NOMO-1 treated with DMSO at 0.1 percent for 48 hours (cell line): ENCODE measurements at regions not wholly inside any gene's neighbourhood (a gene's known extent, or its start where the extent isn't known, plus 50 kb on each side); places are given as distances from the start of the nearest gene placed in this dataset.

Experiments used
- DNase-seq: peaks from one replicate; lab custom pipeline; 2025; ENCODE audit not compliant: unreplicated experiment; lab: John Stamatoyannopoulos, UW

DNA sequence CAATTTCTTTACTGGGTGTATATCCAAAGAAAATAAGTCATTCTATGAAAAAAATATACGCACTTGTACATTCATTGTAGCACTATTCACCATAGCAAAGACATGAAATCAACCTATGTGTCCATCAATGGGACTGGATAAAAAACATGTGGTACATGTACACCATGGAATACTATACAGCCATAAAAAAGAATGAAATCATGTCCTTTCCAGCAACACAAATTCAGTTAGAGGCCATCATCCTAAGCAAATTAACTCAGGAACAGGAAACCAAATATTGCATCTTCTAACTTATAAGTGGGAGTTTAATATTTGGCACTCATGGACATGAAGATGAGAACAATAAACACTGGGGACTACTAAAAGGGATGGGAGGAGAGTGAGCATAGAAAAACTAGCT, 325.7 kb downstream of the TGFB2 start:
- no peak for DNase-seq

DNA sequence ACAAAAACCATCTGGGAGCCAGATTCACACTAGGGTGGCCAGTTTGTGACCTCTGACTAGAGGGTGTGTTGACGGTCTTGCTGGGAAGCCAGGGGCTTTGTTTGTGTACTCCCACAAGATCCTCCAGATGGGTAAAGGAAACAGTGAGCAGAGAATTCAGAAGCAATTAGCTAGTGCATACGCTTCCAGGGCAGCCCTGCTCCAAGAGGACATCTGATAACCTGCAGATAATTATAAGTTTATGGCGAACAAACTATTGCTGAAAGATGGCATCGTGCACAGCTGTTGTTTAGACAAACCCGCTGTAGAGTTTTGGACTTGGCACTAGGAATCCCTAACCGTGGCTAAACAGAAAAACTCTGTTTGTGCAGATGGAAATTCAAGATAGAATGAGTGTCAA, 326.4 kb downstream of the TGFB2 start:
- no peak for DNase-seq

DNA sequence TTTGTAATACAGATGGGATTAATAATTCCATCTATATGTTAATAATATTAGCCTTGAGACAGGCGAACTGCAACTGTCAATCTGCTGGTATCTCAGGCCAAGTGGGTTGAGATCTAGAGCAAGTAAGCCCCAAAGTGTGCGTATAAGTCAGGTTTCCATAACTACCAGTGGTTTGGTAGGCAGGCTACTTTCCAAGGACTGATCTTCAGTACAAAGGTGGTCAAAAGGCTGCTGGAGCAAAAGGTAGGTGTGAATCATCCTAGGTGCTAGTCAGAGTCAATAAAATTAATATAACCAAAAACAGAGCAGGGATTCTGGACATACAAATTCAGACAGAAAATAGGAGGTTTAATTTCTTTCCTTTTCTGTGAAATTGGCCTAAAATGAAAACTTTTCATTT, 328.0 kb downstream of the TGFB2 start:
- DNase-seq: no peak

- no peak for DNase-seq
Measured at GRCh38 chr1:218674280-218674773, 329.2 kb downstream of the TGFB2 start.

- DNase-seq: no peak
Measured at GRCh38 chr1:218677026-218677425, 331.9 kb downstream of the TGFB2 start.

DNA sequence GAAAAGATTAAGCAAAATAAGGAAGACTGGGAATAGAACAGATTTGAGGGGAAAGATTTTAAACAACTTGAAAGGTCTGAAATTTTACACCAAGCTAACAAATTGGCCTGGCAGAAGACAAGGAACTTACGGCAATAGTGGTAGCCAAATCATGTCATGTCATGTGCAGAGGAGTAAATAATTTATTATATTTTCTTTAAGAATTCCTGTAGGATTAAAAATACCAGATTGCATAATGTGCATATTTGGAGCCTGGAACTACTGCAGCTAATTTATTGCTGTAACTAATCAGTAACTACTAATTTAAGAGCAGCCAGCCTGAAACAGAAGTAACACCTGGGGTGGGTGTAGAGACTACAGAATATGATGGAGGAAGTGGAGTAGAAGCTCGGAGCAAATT, 334.3 kb downstream of the TGFB2 start:
- no peak for DNase-seq

- DNase-seq: no peak
Measured at GRCh38 chr1:218679988-218680748, 335.0 kb downstream of the TGFB2 start.

GRCh38 chr1:218683242-218683641, 338.1 kb downstream of the TGFB2 start:
- DNase-seq: no peak

GRCh38 chr1:218686258-218686657, 341.1 kb downstream of the TGFB2 start:
- DNase-seq: no peak

- no peak for DNase-seq
Measured at GRCh38 chr1:218686761-218687160, 341.6 kb downstream of the TGFB2 start.

DNA sequence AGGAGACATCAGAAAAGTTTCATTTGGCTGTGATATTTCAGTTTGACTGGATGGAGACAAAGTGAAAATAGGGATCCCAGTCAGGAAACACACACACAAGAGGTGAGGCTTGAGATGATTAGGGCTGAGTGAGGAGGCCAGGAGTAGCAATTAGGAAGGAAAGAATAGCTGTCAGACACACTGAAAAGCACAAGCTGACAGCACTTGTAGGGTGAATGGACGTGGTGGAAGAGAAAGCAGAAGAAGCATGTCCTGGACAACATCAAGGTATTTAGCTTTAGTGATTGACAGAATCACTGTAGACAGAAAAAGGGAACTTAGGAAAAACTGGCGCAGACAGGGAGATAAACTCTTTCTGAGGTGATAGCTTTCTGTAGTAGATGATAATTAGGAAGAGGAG, 347.7 kb downstream of the TGFB2 start:
- DNase-seq: no peak

- DNase-seq: no peak
Measured at GRCh38 chr1:218693599-218693998, 348.5 kb downstream of the TGFB2 start.

DNA sequence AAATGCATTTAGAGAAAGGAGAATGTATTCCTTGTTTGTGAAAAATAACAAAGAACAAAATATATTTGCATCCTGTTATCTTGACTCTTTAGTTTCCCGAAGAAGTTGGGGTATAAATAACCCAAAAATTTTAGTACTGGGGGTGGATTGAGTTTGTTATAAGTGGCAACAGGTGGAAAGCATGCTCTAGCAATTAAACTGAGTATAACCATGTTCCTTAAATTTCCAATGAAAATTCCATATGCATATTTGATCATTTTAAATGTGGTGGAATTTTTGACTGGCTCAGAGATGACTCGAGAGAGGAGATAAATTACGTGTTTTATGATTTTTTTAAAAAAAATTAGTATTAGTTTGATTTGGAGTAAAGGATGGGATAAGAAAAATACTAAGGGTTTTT, 348.9 kb downstream of the TGFB2 start:
- no peak for DNase-seq

GRCh38 chr1:218694636-218695035, 349.5 kb downstream of the TGFB2 start:
- DNase-seq: no peak

GRCh38 chr1:218695525-218695924, 350.4 kb downstream of the TGFB2 start:
- DNase-seq: no peak

- no peak for DNase-seq
Measured at GRCh38 chr1:218698141-218698540, 353.0 kb downstream of the TGFB2 start.

- no peak for DNase-seq
Measured at GRCh38 chr1:218699421-218699820, 354.3 kb downstream of the TGFB2 start.

- DNase-seq: no peak
Measured at GRCh38 chr1:218699865-218700264, 354.7 kb downstream of the TGFB2 start.

- no peak for DNase-seq
Measured at GRCh38 chr1:218700666-218701065, 355.5 kb downstream of the TGFB2 start.

DNA sequence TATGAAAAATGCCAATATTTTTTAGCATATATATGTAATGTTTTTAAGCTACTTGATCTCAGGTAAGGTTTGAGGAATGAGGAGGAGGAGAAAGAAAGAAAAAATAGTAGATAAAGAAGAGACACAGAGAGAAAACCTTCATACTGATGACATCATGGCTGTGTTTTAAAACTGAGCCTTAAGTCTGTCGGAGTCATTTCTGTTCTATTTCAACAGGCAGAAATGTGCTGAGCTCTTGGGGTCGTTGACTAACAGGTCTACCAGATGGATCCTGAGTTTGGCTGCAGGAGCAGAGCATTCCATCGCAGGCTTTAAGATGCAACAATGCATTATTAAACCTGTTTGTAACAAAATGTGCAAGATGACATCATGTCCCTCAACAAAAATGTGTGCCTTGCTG, 356.0 kb downstream of the TGFB2 start:
- no peak for DNase-seq

- DNase-seq: no peak
Measured at GRCh38 chr1:218702775-218703174, 357.6 kb downstream of the TGFB2 start.

- DNase-seq: no peak
Measured at GRCh38 chr1:218703836-218704235, 358.7 kb downstream of the TGFB2 start.

DNA sequence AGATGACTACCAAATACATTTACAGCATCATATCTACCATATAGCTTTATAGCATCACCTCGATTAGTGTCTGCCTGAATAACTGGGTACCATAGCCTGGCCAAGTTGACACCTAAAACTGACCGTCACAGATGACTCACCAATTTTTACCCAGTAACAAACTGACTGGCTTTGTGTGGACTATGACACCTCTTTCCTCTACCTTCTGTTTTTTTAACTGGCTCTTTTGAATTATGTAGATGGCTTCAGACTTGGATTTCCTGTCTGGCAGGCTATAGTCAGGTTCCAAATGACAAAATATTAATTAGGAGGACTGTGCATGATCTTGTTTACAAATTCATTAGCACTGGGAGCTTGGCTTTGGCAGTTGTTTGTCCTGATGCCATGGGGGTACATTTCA, 360.3 kb downstream of the TGFB2 start:
- no peak for DNase-seq
